ENCODE measurements at regions not wholly inside any gene's neighbourhood (a gene's known extent, or its start where the extent isn't known, plus 50 kb on each side); places are given as distances from the start of the nearest gene placed in this dataset.
A peak's percentile ranks its signal among the peaks of the same experiment; 100 is the strongest.

GRCh38 chr6:164693944-164694343 is 615.5 kb downstream of the C6orf118 start:
- peak; percentile 50 for DNase-seq (ENCODE audit: low read depth)
- no peak overlapping the region for H3K4me3 ChIP-seq (replicated peaks; ENCODE audit: low read depth, low read length)
- TF ChIP-seq CTCF (IDR thresholded peaks at IDR 0.05; ENCODE audit: low read length, missing control alignments), result no peak

GRCh38 chr6:164692772-164693510 is 616.5 kb downstream of the C6orf118 start:
- H3K4me3 ChIP-seq (replicated peaks; ENCODE audit: low read depth, low read length), result no peak overlapping the region
- DNase-seq (ENCODE audit: low read depth), result no peak
- TF ChIP-seq CTCF (IDR thresholded peaks at IDR 0.05; ENCODE audit: low read length, missing control alignments), result no peak

- H3K4me3 ChIP-seq (replicated peaks; ENCODE audit: low read depth, low read length), result no peak overlapping the region
- no peak for TF ChIP-seq CTCF (IDR thresholded peaks at IDR 0.05; ENCODE audit: low read length, missing control alignments)
- no peak for DNase-seq (ENCODE audit: low read depth)
Measured at GRCh38 chr6:164690702-164691500, 618.5 kb downstream of the C6orf118 start.

- no peak overlapping the region for H3K4me3 ChIP-seq (replicated peaks; ENCODE audit: low read depth, low read length)
- DNase-seq (ENCODE audit: low read depth), result no peak
- TF ChIP-seq CTCF (IDR thresholded peaks at IDR 0.05; ENCODE audit: low read length, missing control alignments), result no peak
Measured at GRCh38 chr6:164690241-164690640, 619.2 kb downstream of the C6orf118 start.

- TF ChIP-seq CTCF (IDR thresholded peaks at IDR 0.05; ENCODE audit: low read length, missing control alignments), result no peak
- DNase-seq (ENCODE audit: low read depth), result no peak
- H3K4me3 ChIP-seq (replicated peaks; ENCODE audit: low read depth, low read length), result no peak overlapping the region
Measured at GRCh38 chr6:164665328-164665727, 644.1 kb downstream of the C6orf118 start.

GRCh38 chr6:164663634-164664033 is 645.8 kb downstream of the C6orf118 start:
- TF ChIP-seq CTCF (IDR thresholded peaks at IDR 0.05; ENCODE audit: low read length, missing control alignments), result no peak
- no peak overlapping the region for H3K4me3 ChIP-seq (replicated peaks; ENCODE audit: low read depth, low read length)
- no peak for DNase-seq (ENCODE audit: low read depth)
